SHP77 (cell line): ENCODE measurements at regions not wholly inside any gene's neighbourhood (a gene's known extent, or its start where the extent isn't known, plus 50 kb on each side); places are given as distances from the start of the nearest gene placed in this dataset.
"Not testable (repeated sequence)": the region's sequence is repeated elsewhere in the genome, so short reads cannot be mapped to it uniquely, and the experiment has no call there.

Experiments
- DNase-seq, 2 experiments: peaks; one replicate each; lab custom pipeline; 2025; lab: John Stamatoyannopoulos, UW

GRCh38 chr11:13782390-13783075 lies 114.1 kb downstream of the FAR1 start:
- no peak for DNase-seq

GRCh38 chr11:13784441-13784840 lies 116.0 kb downstream of the FAR1 start:
- DNase-seq, result no peak

DNA sequence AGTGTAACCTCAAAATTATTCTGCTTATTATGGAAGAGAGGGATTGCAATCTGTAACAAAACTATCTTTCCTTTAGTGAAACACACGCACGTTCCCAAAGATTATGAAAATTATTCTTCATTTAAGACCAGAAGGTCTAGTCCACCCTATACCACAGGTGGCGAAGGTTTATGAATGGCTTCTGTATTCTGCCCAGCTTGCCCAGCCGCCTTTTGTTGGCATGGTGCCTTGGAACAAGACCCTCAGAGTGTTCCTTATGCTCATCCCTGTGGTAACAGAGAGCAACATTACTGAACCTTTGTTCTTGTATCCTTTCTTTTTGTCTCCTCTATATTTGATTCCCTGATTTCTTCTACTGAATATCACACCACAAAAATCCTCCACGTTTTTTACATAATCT lies 116.4 kb downstream of the FAR1 start:
- no peak for DNase-seq

DNA sequence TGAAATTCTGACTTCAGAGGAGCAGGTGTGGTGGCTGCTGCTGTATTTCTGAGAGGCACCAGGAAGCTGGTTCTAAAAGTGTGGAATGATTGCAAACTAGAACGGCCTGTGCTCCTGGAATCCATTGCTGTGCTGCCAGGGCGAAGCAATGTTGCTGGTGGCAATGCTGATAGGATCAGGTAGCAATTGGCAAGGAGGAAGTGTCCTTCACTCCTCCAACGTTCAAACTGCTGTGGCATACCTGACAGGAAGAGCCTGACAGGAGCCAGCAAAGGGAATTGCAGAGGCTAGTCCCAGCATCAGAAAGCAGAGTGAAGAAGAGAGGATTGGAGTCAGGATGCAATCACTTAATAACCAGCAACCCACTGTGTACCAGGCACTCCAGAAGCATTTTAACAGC lies 118.2 kb downstream of the FAR1 start:
- no peak for DNase-seq

DNA sequence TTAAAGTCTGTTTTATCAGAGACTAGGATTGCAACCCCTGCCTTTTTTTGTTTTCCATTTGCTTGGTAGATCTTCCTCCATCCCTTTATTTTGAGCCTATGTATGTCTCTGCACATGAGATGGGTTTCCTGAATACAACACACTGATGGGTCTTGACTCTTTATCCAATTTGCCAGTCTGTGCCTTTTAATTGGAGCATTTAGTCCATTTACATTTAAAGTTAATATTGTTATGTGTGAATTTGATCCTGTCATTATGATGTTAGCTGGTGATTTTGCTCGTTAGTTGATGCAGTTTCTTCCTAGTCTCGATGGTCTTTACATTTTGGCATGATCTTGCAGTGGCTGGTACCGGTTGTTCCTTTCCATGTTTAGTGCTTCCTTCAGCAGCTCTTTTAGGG lies 129.1 kb downstream of the FAR1 start:
- DNase-seq, result not testable (repeated sequence)

GRCh38 chr11:13800901-13801300 lies 132.4 kb downstream of the FAR1 start:
- no peak for DNase-seq

DNA sequence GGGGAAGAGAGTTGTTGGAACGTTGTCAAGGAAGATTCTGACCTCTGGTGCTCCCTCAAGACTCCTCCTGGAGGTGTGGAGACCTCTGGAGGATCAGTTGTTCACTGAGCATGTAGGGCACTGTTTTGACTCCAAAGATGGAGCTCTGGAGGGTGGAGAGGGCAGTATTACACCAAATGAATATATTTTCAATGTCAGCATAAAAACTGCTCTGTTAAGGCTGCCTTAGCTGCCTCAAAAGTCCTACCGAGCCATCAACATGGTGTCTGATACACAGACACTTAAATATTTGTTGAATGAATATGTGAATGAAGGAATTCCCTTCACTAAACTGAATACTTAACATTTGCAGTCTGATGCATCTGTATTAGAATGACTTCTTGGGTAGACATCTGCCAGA lies 144.2 kb upstream of the SPON1 start:
- DNase-seq, result no peak

- no peak for DNase-seq
Observed at GRCh38 chr11:13826505-13827278, 135.8 kb upstream of the SPON1 start.

DNA sequence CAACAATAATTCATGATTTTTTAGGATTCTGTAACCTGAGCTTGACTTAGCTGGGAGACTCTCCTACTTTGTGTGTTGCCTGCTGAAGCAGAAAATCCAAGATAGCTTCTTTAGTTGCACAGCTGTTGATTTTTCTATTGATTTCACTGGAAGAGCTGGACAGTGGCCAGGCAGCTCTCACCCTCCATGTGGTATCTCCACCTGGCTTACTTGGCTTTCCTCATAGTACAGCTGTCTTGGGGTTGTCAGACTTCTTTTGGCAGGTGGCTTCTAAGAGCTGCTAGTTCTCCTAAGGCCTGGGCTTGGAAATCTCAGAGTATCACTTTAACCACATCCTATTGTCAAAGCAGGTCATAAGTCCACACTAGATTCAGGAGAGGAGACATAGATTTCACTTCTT lies 130.8 kb upstream of the SPON1 start:
- peak; percentile 47 to 49 for DNase-seq

DNA sequence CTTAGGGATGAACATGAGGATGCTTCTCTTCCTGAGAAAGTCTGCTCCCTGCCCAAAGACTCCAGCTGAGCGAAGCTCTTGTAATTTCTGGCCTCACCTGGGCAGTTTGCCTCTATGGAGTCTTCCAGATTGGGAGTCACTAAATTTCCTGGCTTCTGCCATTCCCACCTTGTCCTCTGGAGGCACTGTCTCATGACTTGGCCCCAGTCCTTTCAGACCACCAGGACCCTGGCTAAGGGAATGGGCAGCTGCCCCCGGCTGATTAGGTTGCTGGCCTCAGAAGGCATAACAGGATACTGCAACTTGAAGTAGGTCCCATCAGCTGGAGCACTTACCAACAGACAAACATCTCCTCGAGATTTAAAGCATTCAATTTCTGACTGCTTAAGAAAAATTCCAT lies 128.1 kb upstream of the SPON1 start:
- DNase-seq, result no peak

DNA sequence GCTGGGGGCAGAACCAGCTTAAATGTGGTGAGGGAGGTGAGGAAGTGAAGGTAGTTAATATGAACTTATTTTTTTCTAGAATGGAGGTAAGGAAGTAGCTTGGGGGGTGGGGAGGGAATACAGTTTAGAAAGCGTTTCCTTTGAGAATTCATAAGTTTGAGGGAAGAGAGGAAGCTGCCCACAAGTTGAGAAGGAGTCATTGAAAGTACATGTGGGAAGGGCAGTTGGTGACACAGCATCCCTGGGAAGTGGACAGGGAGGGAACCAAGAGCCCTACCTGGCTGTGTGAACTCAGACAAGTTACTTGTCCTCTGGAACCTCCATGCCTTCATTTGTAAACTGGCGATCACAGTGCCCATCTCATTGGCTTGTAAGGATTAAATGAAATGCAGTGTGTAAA lies 125.9 kb upstream of the SPON1 start:
- DNase-seq, result no peak

- DNase-seq, result no peak
Observed at GRCh38 chr11:13837286-13837685, 125.2 kb upstream of the SPON1 start.

- no peak for DNase-seq
Observed at GRCh38 chr11:13841393-13841792, 121.1 kb upstream of the SPON1 start.

- no peak for DNase-seq
Observed at GRCh38 chr11:13848031-13848430, 114.5 kb upstream of the SPON1 start.

- DNase-seq, result no peak
Observed at GRCh38 chr11:13850231-13851005, 112.1 kb upstream of the SPON1 start.

DNA sequence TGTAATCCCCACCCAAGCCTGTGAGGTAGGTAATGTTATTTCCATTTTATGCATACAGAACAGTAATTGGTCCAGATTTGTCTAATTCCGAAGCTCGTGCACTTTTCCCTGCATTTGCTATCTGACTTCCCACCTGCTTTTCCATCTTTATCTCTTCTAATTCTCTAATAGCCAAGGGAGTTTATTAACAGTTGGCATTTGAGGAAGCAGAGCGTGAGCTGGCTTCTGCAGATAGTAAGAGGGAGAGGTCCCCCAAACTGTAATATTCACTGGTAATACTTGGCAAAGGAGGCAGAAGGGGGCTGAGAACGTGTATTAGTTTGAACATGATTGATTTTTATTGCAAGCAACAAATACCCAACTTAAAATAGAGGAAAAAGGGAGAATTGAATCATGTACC lies 110.8 kb upstream of the SPON1 start:
- DNase-seq, result no peak

GRCh38 chr11:13852481-13852880 lies 110.0 kb upstream of the SPON1 start:
- no peak for DNase-seq

- DNase-seq, result no peak
Observed at GRCh38 chr11:13857828-13858227, 104.7 kb upstream of the SPON1 start.

DNA sequence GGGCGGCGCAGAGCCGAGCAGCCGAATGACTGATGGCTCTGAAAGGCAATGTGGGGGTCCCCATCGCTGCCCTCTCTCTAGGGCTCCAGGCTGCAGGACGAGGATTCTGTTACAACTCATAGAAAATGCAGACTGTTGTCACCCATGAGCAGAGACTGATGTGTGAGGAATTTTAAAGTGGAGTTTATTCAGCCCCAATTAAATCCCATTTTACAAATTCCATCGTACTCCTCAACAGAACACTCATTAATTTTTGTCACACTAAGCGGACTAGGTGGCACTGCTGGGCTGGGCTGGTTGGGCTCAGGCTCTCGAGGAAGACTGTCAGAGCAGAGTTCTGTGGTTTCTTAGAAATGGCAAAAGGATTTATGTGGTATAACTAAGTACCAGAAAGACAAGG lies 102.6 kb upstream of the SPON1 start:
- DNase-seq, result no peak

- no peak for DNase-seq
Observed at GRCh38 chr11:13861411-13861810, 101.1 kb upstream of the SPON1 start.

DNA sequence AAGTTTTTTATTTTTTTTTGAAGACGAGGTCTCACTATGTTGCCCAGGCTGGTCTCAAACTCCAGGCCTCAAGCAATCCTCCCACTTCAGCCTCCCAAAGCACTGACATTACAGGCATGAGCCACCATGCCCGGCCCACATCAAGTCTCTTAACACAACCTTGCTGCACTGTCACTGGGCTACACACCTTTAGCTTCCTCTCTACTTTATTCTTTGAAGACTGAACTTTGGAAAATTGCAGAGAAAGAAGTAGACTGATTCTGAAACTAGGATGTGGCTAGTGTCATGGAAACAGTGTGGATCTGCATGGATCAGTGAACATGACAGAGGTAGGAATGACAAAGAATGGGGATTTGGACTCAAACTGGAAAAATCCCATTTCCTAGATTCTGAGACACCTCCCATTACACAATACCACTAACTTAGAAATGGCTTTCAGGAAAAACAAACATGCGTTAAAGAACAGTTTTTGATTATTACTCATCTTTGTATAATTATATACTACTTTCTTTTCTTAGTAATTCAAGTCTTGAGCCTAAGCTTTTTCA lies 99.6 kb upstream of the SPON1 start:
- DNase-seq, result no peak

- no peak for DNase-seq
Observed at GRCh38 chr11:13868710-13869397, 93.7 kb upstream of the SPON1 start.
